A549 (cell line): ENCODE measurements at regions not wholly inside any gene's neighbourhood (a gene's known extent, or its start where the extent isn't known, plus 50 kb on each side); places are given as distances from the start of the nearest gene placed in this dataset.

ENCODE experiments used
- ATAC-seq, 2 experiments: fragments of 200-7000 bp in 1 of 2; fragments of >200 bp in 1 of 2; cut with Nextera tagmentation in 1 of 2; cut with Tn5 transposase in 1 of 2; 3 replicates each; pipeline versions ENCODE4 v1.8.0 to v1.9.1; 2018 to 2020; ENCODE audit warnings: mild to moderate bottlenecking in 1 of 2, moderate library complexity in 1 of 2
- CTCF ChIA-PET: fragments of 300-600 bp; sonication (Branson Sonifier 250); formaldehyde crosslinking; extraction: SDS; loops from one replicate; lab custom pipeline; 2021; ENCODE audit warnings: antibody characterized with exemption, inconsistent platforms; lab: Yijun Ruan, JAX
- POLR2A ChIA-PET: fragments of 350-600 bp; formaldehyde crosslinking; extraction: SDS; loops from one replicate; lab custom pipeline; 2021; ENCODE audit warnings: antibody characterized with exemption, inconsistent platforms; lab: Yijun Ruan, JAX
- DNase-seq, 2 experiments: peaks; one replicate each; pipeline versions ENCODE4 v3.0.0 to v3.0.0-alpha.2; 2011 to 2016; ENCODE audit warnings: low read depth in 1 of 2, low spot score in 1 of 2
- FAIRE-seq: peaks from 2 replicates; lab custom pipeline; 2011; peaks lifted over from hg19 to GRCh38; lab: Jason Lieb, UNC
- H3K27ac ChIP-seq, 2 experiments: fragments of >200 bp; sonication (Bioruptor Twin); formaldehyde crosslinking; 3 replicates each; pipeline ENCODE4 v1.5.1; 2016 to 2017
- H3K4me1 ChIP-seq: fragments of >200 bp; sonication (Bioruptor Twin); formaldehyde crosslinking; 3 replicates; pipeline ENCODE4 v1.6.1; 2016
- H3K4me2 ChIP-seq: fragments of >200 bp; sonication (Bioruptor Twin); formaldehyde crosslinking; 3 replicates; pipeline ENCODE4 v1.6.1; 2016
- H3K4me3 ChIP-seq: fragments of >200 bp; sonication (Bioruptor Twin); formaldehyde crosslinking; 3 replicates; pipeline ENCODE4 v1.5.1; 2016
- H3K9me3 ChIP-seq: fragments of >200 bp; sonication (Bioruptor Twin); formaldehyde crosslinking; 3 replicates; pipeline ENCODE4 v1.6.1; 2016
- CBX8 ChIP-seq: fragments of 200-600 bp; sonication (generic); IDR thresholded peaks from 2 replicates; pipeline ENCODE4 v1.6.1; 2016
- CEBPB ChIP-seq, 2 experiments: fragments of >200 bp in 1 of 2; sonication (Bioruptor Twin) in 1 of 2; formaldehyde crosslinking in 1 of 2; IDR thresholded peaks; 2 replicates each; pipeline ENCODE4 v1.6.1; 2012 to 2016
- CHD4 ChIP-seq: fragments of 200-600 bp; sonication (generic); IDR thresholded peaks from 2 replicates; pipeline ENCODE4 v1.6.1; 2016; ENCODE audit warnings: antibody characterized with exemption, mild to moderate bottlenecking, borderline replicate concordance
- E2F6 ChIP-seq: IDR thresholded peaks from 2 replicates; pipeline ENCODE4 v1.6.1; 2012; ENCODE audit warnings: low read depth, borderline replicate concordance
- EHF ChIP-seq: fragments of 250-450 bp; sonication (Bioruptor Pico); IDR thresholded peaks from 2 replicates; pipeline ENCODE4 v1.5.0; 2020; ENCODE audit warnings: mild to moderate bottlenecking
- ESRRA ChIP-seq: fragments of 150-350 bp; IDR thresholded peaks from 2 replicates; pipeline ENCODE4 v1.6.1; 2014; ENCODE audit warnings: mild to moderate bottlenecking, low read length, borderline replicate concordance
- HEYL ChIP-seq: fragments of 250-450 bp; sonication (Bioruptor Pico); IDR thresholded peaks from 2 replicates; pipeline ENCODE4 v1.8.0; 2021; ENCODE audit warnings: mild to moderate bottlenecking, moderate library complexity
- HOXA7 ChIP-seq: fragments of 250-450 bp; sonication (Bioruptor Pico); IDR thresholded peaks from 2 replicates; pipeline ENCODE4 v1.5.0; 2020; ENCODE audit warnings: mild to moderate bottlenecking, moderate library complexity
- JUNB ChIP-seq: fragments of >200 bp; sonication (Bioruptor Twin); formaldehyde crosslinking; IDR thresholded peaks from 2 replicates; pipeline ENCODE4 v1.6.1; 2016
- MAFK ChIP-seq: fragments of 450-650 bp; IDR thresholded peaks from 2 replicates; pipeline ENCODE4 v1.6.1; 2014; ENCODE audit not compliant: partially characterized antibody
- MAX ChIP-seq: IDR thresholded peaks from 2 replicates; pipeline ENCODE4 v1.6.1; 2012
- MAZ ChIP-seq: fragments of 150-350 bp; IDR thresholded peaks from 2 replicates; pipeline ENCODE4 v1.6.1; 2014; ENCODE audit warnings: antibody characterized with exemption, low read depth, low read length, borderline replicate concordance
- PHF8 ChIP-seq: fragments of 200-600 bp; sonication (generic); IDR thresholded peaks from 2 replicates; pipeline ENCODE4 v1.6.1; 2016; ENCODE audit warnings: low read depth, mild to moderate bottlenecking, antibody characterized with exemption, moderate library complexity, borderline replicate concordance
- POLR2AphosphoS2 ChIP-seq: conservative IDR thresholded peaks from 2 replicates; pipeline ENCODE4 v1.6.1; 2012; ENCODE audit warnings: low read length, improper control_type of control experiment, inconsistent platforms
- RAD21 ChIP-seq, 2 experiments: fragments of >200 bp in 1 of 2; sonication (Bioruptor Twin) in 1 of 2; formaldehyde crosslinking in 1 of 2; IDR thresholded peaks in 1 of 2; conservative IDR thresholded peaks in 1 of 2; 2 replicates in 1 of 2; 3 replicates in 1 of 2; pipeline ENCODE4 v1.6.1; 2012 to 2018; ENCODE audit warnings: inconsistent platforms in 1 of 2
- RARB ChIP-seq: fragments of 250-450 bp; sonication (Bioruptor Pico); IDR thresholded peaks from 2 replicates; pipeline ENCODE4 v1.8.0; 2021; ENCODE audit warnings: mild to moderate bottlenecking, moderate library complexity
- TP53 ChIP-seq: fragments of 250-450 bp; sonication (Bioruptor Pico); IDR thresholded peaks from 2 replicates; pipeline ENCODE4 v1.5.0; 2021; ENCODE audit warnings: mild to moderate bottlenecking, moderate library complexity
- ZC3H11A ChIP-seq: fragments of 450-650 bp; IDR thresholded peaks from 2 replicates; pipeline ENCODE4 v1.6.1; 2014; ENCODE audit warnings: antibody characterized with exemption, mild to moderate bottlenecking
- ZSCAN20 ChIP-seq: fragments of 250-450 bp; sonication (Bioruptor Pico); IDR thresholded peaks from 2 replicates; pipeline ENCODE4 v1.8.0; 2022; ENCODE audit warnings: mild to moderate bottlenecking, moderate library complexity
- WGBS: methylation state at CpG from one replicate; pipeline ENCODE4 v1.1.6; 2017; ENCODE audit errors: missing lambda C conversion rate; 5-methylcytosine and 5-hydroxymethylcytosine counted together
- TF ChIP-seq, protein P1 (sequence below): fragments of 150-350 bp; IDR thresholded peaks from 2 replicates; pipeline ENCODE4 v1.6.1; 2014; ENCODE audit warnings: low read depth, mild to moderate bottlenecking, low read length

- no peak overlapping the region for H3K4me2 ChIP-seq
- ATAC-seq = no peak
- WGBS = 28% methylated on average over 9 of the region's 9 CpGs
- H3K4me3 ChIP-seq = no peak overlapping the region
- no peak for FAIRE-seq
- no peak overlapping the region for H3K27ac ChIP-seq
- TF ChIP-seq MAFK (no peak), MAZ (no peak), MAX (no peak), CHD4 (no peak), CEBPB (IDR thresholded peaks at IDR 0.05) (no peak), EHF (CRISPR knock-in tag) (no peak), ZC3H11A (no peak), PHF8 (no peak), E2F6 (no peak), ESRRA (no peak), CBX8 (no peak), HEYL (no peak)
- TF ChIP-seq, protein P1, sequence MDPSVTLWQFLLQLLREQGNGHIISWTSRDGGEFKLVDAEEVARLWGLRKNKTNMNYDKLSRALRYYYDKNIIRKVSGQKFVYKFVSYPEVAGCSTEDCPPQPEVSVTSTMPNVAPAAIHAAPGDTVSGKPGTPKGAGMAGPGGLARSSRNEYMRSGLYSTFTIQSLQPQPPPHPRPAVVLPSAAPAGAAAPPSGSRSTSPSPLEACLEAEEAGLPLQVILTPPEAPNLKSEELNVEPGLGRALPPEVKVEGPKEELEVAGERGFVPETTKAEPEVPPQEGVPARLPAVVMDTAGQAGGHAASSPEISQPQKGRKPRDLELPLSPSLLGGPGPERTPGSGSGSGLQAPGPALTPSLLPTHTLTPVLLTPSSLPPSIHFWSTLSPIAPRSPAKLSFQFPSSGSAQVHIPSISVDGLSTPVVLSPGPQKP = no peak
- DNase-seq = no peak
- ChIA-PET POLR2A (no interaction called here), CTCF (no interaction called here)
- no peaks in the 10 kb centered on the region for H3K4me1 ChIP-seq
- no peaks in the 10 kb centered on the region for H3K9me3 ChIP-seq
Measured at GRCh38 chr13:108006619-108007018, 208.7 kb downstream of the LIG4 start.

DNA sequence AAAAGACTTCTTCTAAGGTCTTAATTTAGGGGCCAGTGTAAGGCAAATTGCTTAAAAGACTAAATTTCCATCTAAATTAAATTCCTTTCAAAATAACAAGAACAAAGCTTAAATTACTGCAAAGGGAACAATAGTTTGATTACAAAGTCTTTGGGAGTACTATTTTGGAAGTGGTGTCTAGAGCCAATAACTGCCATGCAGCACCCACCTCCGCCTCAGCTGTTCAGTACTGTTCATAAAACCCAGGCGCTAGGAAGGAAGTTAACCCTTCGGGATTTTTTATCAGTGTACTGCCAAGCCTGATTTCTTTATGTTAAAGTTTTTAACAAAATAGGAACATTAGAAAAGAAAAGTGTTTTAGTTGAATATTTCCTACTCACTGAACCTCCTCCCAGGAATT lies 210.1 kb downstream of the LIG4 start:
- WGBS = 28% methylated on average over 3 of the region's 3 CpGs
- no peak for FAIRE-seq
- Histone ChIP-seq H3K4me3 (no peak overlapping the region), H3K4me1 (no peaks in the 10 kb centered on the region), H3K4me2 (no peak overlapping the region), H3K9me3 (no peaks in the 10 kb centered on the region), H3K27ac (no peak overlapping the region)
- ATAC-seq = no peak
- TF ChIP-seq RAD21 (conservative IDR thresholded peaks at IDR 0.05 in 1 of 2, IDR thresholded peaks at IDR 0.05 in 1 of 2) = no peak
- no peak for TF ChIP-seq ZSCAN20
- no peak for TF ChIP-seq TP53 (CRISPR knock-in tag)
- no peak for TF ChIP-seq MAZ
- no peak for TF ChIP-seq HOXA7 (CRISPR knock-in tag)
- no peak for TF ChIP-seq JUNB
- ChIA-PET POLR2A (no interaction called here), CTCF (no interaction called here)
- DNase-seq = no peak

DNA sequence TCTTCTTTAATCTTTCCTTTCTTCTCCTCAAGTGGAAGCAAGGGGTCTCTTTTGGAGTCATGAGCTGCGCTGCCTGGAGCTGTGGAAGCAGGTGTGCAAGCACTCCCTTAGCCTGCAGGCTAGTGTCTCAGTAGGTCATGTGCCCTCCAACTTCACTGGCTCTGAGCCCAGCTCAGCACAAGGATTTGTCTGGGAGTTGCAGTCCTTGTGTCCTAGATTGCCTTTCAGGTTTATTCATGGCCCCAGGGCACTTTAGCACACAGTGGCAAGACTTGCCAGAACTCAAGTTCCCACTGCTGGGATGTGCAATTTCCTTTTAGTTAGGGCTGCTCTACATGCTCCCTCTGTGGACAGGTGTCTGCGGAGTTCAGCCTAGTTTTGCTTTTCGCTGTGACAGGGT lies 211.7 kb downstream of the LIG4 start:
- Histone ChIP-seq H3K4me3 (no peak overlapping the region), H3K4me2 (no peak overlapping the region), H3K4me1 (no peaks in the 10 kb centered on the region), H3K27ac (no peak overlapping the region), H3K9me3 (no peaks in the 10 kb centered on the region)
- TF ChIP-seq RARB (CRISPR knock-in tag) = no peak
- DNase-seq (no peak), FAIRE-seq (no peak), ATAC-seq (no peak)
- 22% methylated on average over 3 of the region's 3 CpGs for WGBS
- POLR2A ChIA-PET = no interaction called here
- CTCF ChIA-PET = no interaction called here

DNA sequence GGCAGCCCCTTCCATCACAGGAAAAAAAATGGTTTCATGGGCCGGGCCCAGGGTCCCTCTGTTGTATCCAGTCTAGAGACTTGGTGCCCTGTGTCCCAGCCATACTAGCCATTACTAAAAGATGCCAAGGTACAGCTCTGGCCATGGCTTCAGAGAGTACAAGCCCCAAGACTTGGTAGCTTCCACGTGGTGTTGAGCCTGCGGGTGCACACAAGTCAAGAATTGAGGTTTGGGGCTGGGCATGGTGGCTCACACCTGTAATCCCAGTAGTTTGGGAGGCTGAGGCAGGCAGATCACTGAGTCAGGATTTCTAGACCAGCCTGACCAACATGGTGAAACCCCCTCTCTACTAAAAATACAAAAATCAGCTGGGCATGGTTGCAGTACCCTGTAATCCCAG lies 214.3 kb downstream of the LIG4 start:
- Histone ChIP-seq H3K4me2 (no peak overlapping the region), H3K27ac (no peak overlapping the region), H3K4me1 (no peaks in the 10 kb centered on the region), H3K4me3 (no peak overlapping the region), H3K9me3 (no peaks in the 10 kb centered on the region)
- TF ChIP-seq CBX8 (no peak), POLR2AphosphoS2 (no peak)
- ChIA-PET POLR2A (no interaction called here), CTCF (no interaction called here)
- DNase-seq = no peak
- no peak for ATAC-seq
- FAIRE-seq = no peak
- 25% methylated on average over 3 of the region's 3 CpGs for WGBS
